Suprapubic skin (tissue), 4 donors: ENCODE measurements at regions not wholly inside any gene's neighbourhood (a gene's known extent, or its start where the extent isn't known, plus 50 kb on each side); places are given as distances from the start of the nearest gene placed in this dataset.

ENCODE experiments used
- EP300 ChIP-seq: sonication (generic); formaldehyde crosslinking; IDR thresholded peaks from one replicate; pipeline ENCODE4 v1.6.1; 2017; ENCODE audit warnings: antibody characterized with exemption
- POLR2AphosphoS5 ChIP-seq, 3 donors: sonication (generic); formaldehyde crosslinking; IDR thresholded peaks; one replicate each; pipeline ENCODE4 v1.6.1; 2017; ENCODE audit warnings: antibody characterized with exemption in 3 of 3

DNA sequence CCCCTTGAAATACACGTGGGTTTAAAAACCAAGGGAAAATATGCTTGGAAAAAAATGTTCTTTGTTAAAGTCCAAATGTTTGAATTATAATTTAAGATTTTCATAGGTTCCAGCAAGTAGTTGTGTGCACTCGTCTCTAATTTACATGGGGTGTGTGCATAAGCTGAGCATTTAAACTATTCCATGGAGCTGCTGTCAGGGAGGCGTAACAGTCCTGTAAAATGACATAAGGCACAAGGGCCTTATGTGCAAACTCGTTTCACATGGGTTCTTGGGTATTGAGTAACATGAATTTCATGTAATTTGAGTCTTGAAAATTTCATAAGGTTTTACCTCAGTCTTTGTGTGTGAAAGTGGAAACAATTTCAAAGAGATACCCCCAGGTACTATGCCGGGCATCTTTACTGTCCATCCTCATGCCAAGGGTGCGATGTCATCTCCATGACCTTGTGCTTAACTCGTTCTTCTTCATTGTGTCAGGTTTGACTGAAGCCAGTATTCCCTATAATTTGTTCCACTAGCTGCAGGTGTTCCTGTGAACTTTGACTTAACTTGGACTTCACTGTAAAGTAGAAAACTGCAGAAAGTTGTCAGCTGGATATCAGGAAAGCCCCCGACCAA lies 359.3 kb downstream of the SH3GL2 start:
- TF ChIP-seq POLR2AphosphoS5 (IDR thresholded peaks at IDR 0.05) (no peak), EP300 (no peak)
